NCI-H510A treated with DMSO at 0.1 percent for 48 hours (cell line): ENCODE measurements at regions not wholly inside any gene's neighbourhood (a gene's known extent, or its start where the extent isn't known, plus 50 kb on each side); places are given as distances from the start of the nearest gene placed in this dataset.
"Not testable (repeated sequence)": the region's sequence is repeated elsewhere in the genome, so short reads cannot be mapped to it uniquely, and the experiment has no call there.

Experiments
- DNase-seq: peaks from one replicate; lab custom pipeline; 2025; lab: John Stamatoyannopoulos, UW

GRCh38 chr3:88807491-88808105 is 299.8 kb upstream of the EPHA3 start:
- no peak for DNase-seq

GRCh38 chr3:88809993-88810392 is 297.4 kb upstream of the EPHA3 start:
- DNase-seq: no peak

GRCh38 chr3:88810455-88810854 is 297.0 kb upstream of the EPHA3 start:
- DNase-seq: no peak

- DNase-seq: no peak
Measured at GRCh38 chr3:88811096-88811495, 296.3 kb upstream of the EPHA3 start.

GRCh38 chr3:88812576-88812975 is 294.8 kb upstream of the EPHA3 start:
- no peak for DNase-seq

- DNase-seq: no peak
Measured at GRCh38 chr3:88816445-88816844, 291.0 kb upstream of the EPHA3 start.

GRCh38 chr3:88824666-88825564 is 282.5 kb upstream of the EPHA3 start:
- DNase-seq: no peak

- no peak for DNase-seq
Measured at GRCh38 chr3:88828466-88828865, 279.0 kb upstream of the EPHA3 start.

- no peak for DNase-seq
Measured at GRCh38 chr3:88852606-88853005, 254.8 kb upstream of the EPHA3 start.

- DNase-seq: no peak
Measured at GRCh38 chr3:88863196-88863595, 244.2 kb upstream of the EPHA3 start.

- DNase-seq: no peak
Measured at GRCh38 chr3:88876724-88877123, 230.7 kb upstream of the EPHA3 start.

- no peak for DNase-seq
Measured at GRCh38 chr3:88879905-88880304, 227.5 kb upstream of the EPHA3 start.

GRCh38 chr3:88882121-88882520 is 225.3 kb upstream of the EPHA3 start:
- no peak for DNase-seq

GRCh38 chr3:88886624-88887023 is 220.8 kb upstream of the EPHA3 start:
- DNase-seq: not testable (repeated sequence)

GRCh38 chr3:88896026-88896425 is 211.4 kb upstream of the EPHA3 start:
- DNase-seq: no peak

GRCh38 chr3:88912294-88912877 is 195.0 kb upstream of the EPHA3 start:
- no peak for DNase-seq

- DNase-seq: no peak
Measured at GRCh38 chr3:88918841-88919240, 188.6 kb upstream of the EPHA3 start.

GRCh38 chr3:88921986-88922385 is 185.4 kb upstream of the EPHA3 start:
- no peak for DNase-seq

- DNase-seq: no peak
Measured at GRCh38 chr3:88926221-88926620, 181.2 kb upstream of the EPHA3 start.

GRCh38 chr3:88930611-88931010 is 176.8 kb upstream of the EPHA3 start:
- DNase-seq: no peak

GRCh38 chr3:88936831-88937230 is 170.6 kb upstream of the EPHA3 start:
- DNase-seq: no peak

GRCh38 chr3:88940296-88940695 is 167.1 kb upstream of the EPHA3 start:
- no peak for DNase-seq

GRCh38 chr3:88947013-88947412 is 160.4 kb upstream of the EPHA3 start:
- no peak for DNase-seq
